NCI-H2227 (cell line): ENCODE measurements at regions not wholly inside any gene's neighbourhood (a gene's known extent, or its start where the extent isn't known, plus 50 kb on each side); places are given as distances from the start of the nearest gene placed in this dataset.

Source experiments
- DNase-seq: peaks from one replicate; lab custom pipeline; 2025; ENCODE audit not compliant: unreplicated experiment; lab: John Stamatoyannopoulos, UW

GRCh38 chr10:128367807-128368206 is 241.6 kb upstream of the MKI67 start:
- DNase-seq: no peak

DNA sequence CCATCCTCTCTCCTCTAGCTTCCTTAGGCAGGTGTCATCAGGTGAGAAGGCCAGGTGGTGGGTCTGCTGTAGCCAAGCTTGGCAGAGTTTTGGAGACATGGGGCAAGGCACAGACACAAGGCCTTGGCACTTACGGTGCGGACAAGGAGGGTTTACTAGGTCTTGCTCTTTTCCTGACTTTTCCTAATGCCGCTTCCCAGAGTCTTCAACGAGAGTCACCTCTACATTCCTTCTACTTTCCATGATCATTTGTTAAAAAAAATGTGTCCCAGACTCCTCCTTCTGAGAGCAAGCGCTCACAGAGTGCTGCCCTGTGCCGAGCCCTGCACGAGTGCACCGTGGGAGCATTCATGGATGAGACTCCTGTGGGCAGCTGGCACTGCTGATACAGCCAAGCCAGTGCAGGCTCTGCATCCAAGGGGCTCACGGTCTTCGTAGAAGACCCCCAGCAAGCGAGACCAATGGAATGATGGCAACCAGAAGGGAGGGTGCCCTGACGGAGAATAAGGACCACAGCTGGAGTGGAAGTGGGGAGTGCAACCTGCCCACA is 243.0 kb upstream of the MKI67 start:
- DNase-seq: no peak

- no peak for DNase-seq
Observed at GRCh38 chr10:128373071-128373749, 247.0 kb upstream of the MKI67 start.

DNA sequence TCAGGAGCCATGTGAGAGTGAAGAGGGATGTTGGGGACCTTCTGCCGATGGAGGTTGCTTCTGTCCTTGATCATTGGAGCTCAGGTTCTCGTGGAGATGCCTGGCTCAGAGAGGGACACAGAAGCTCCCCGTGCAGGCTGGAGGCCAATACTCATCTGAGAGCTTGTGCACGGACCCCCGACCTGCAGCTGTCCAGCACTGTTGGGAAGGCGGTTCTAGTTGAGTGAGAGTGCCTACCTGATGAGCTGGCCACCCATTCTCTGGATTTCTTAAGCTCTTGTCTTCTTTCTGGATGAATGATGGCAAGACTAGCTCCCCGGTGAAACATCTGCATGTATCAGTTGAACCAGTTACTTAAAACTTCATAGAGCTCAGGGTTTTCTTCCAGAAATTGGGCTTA is 247.6 kb upstream of the MKI67 start:
- DNase-seq: no peak

DNA sequence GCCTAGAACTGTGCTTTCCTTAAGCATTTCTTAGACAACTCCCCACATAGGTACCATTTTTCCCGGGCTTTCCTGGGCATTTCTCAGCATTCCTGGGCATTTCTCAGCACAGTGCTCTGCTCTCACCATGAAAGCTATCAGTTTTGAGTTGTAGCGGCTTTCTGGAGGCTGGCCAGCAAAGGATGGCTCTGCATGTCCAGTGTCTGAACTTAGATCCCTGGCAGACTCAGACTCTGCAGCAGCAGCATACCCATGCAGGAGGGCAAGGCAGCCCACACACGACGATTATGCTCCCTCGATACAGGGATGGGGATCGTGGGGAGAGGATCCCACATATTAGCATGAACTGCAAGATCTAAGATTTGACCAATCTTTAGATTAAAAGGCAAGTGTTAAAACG is 248.9 kb upstream of the MKI67 start:
- no peak for DNase-seq

GRCh38 chr10:128377364-128377987 is 251.3 kb upstream of the MKI67 start:
- no peak for DNase-seq

DNA sequence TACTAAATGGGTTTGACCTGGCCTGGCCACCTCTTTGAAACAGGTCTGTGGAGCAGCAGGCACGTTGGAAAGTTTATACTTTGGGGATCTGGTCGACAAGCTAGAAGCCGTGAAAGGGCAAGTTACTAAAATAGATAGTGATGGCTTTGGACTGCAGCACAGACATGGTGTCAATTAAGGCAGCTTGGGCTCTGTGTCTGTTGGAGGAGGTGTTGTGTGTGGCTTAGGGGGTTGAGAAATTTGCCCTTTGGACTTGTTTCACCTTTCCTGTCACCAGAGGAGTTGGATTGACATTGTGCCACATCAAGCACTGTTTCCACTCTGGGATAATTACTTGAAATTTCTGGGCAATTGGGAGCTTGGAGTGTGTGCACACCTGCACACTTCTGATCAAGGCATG is 251.8 kb upstream of the MKI67 start:
- no peak for DNase-seq

DNA sequence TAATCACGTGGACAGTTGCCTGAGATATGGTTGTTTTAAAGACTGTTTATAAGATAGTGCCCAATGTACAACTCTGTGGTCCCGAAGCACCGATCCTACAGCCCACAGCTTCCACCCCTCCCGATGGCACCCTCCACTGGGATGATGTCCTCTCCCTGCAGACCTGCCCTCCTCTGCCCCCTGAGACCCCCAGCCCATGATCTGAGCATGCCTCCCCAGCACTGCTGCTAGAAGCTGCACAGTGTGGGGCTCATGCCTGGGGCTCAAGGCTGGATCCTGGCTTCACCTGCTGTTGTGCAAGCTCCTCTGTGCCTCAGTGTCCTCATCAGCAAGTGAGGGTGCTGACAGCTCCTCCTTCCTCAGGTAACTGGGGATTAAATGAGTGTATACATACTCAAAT is 254.7 kb upstream of the MKI67 start:
- DNase-seq: no peak

DNA sequence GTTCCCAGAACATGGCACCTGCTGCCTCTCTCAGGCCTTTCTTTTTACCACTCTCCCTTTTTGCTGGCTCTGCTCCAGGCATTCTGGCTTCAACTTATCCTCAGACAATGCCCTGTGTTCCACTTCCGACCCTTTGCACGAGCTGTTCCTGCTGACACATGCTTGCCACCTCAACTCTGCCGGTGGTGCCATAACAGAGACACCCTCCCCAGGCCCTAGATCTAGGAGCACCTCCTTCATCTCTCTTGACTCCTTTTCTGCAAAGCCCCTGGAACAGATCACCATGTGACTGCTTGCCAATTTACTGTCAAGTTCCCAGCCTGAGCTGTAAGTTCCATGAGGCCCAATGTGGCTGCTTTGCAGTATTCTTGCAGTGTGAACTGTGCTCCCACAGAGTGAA is 256.0 kb upstream of the MKI67 start:
- DNase-seq: no peak

DNA sequence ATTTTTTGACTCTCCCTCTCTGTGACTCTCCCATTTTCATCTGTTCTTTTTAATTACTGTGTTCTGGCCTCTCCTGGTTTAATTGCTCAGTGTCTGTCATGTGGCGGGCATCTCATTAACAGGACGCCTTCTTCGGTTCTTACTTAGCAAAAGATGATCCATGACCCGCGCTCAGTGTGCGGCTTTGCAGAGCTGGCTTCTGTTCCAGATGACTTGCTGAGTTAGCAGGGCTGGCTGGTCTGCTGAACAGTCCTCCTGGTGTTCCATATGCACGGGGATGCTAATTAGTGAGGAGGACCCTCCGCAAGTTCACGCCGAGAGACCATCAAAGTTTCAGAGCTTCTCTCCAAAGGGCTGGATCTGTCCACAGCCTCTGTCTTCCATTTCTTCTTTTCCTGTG is 258.6 kb upstream of the MKI67 start:
- no peak for DNase-seq

- DNase-seq: no peak
Observed at GRCh38 chr10:128386231-128386630, 260.0 kb upstream of the MKI67 start.

- no peak for DNase-seq
Observed at GRCh38 chr10:128386816-128387604, 260.8 kb upstream of the MKI67 start.

DNA sequence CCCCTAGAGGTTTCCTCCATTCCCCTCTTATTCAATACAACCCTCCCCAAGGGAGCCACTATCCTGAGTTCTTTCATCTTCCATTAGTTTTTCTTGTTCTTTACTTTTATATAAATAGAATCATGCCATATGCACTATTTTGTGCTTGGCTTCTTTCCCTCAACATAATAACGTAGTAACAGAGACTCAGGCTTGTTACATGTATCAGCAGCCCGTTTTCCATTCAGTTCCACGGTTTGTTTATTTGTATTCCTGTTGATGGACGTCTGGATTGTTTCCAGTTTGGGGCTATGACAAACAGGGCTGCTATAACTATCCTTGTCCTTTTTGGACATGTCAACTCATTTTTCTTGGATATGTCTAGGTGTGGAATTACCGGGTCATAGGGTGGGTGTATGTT is 264.4 kb upstream of the MKI67 start:
- no peak for DNase-seq

- DNase-seq: no peak
Observed at GRCh38 chr10:128393546-128393945, 267.3 kb upstream of the MKI67 start.

DNA sequence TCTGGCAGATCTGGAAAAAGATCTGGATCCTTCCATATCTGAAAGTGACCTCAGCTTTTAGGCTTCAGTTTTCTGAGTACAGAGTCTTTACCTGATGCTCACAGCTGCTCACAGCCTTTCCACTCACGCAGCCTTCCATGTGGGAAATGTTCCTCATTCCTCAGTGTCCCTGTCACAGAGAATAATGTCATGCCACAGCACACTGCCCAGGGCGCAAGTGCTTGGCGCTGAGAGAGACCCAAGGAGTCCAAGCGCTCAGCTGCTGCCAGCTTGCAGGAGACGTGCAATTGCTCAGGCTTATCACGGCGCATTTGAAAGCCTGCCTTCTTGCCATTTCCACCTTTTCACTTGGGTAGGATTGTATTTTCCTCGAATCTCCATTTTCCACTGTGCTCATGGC is 271.9 kb upstream of the MKI67 start:
- DNase-seq: no peak

- DNase-seq: no peak
Observed at GRCh38 chr10:128398999-128399398, 272.8 kb upstream of the MKI67 start.

- no peak for DNase-seq
Observed at GRCh38 chr10:128400564-128400963, 274.3 kb upstream of the MKI67 start.

- no peak for DNase-seq
Observed at GRCh38 chr10:128405450-128405849, 279.2 kb upstream of the MKI67 start.

DNA sequence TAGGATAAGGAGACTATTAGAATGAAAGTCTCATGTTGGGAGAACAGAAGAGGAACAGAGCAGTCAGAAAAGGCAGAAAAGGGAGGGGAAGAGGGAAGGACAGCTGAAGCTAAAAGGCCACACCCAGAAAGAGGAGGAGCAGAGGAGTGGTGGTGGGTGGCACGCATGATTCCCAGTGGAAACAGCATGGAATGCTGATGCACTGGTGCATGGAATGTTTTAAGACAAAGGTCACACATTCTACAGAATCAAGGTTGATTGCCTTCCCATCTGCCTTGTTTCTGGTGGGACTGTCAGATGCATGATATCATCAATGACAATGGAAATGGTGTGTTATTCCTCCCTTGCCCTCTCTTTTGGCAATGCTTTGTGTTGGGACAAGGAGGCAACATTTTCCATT is 285.4 kb upstream of the MKI67 start:
- no peak for DNase-seq

DNA sequence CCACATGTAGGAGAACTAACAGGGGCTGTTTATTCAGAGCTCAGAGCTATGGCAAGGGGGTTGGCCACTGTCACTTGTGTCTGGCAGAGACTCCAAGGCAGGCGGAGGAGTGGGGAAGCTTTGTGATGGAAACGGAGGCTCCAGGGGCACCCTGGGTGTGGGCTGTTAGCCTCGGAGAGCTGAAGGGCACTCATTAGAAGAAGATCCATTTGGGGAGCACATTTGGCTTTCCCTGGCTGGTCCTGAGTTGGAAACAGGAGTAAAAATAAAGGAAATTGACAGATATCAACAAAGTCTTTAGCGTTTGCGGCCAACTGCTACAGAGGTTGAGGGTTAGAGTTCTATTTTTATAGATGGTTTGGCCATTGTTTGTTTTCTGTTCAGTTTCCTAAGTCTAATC is 288.3 kb upstream of the MKI67 start:
- DNase-seq: no peak

DNA sequence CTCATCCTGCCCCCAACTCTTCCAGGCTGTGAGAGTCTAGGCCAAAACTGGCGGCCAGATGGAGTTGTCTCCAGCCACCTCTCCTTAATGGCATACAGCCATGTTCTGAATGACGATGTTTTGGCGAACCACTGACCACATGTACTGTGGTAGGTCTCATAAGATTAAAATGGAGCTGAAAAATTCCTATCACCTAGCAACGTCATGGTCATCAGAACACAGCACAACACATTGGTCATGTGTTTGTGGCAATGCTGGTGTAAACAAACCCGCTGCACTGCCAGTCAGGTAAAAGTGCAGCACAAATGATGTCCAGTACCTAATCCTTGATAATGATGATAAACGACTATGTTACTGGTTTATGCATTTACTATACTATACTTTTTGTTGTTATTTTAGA is 290.0 kb upstream of the MKI67 start:
- DNase-seq: no peak

DNA sequence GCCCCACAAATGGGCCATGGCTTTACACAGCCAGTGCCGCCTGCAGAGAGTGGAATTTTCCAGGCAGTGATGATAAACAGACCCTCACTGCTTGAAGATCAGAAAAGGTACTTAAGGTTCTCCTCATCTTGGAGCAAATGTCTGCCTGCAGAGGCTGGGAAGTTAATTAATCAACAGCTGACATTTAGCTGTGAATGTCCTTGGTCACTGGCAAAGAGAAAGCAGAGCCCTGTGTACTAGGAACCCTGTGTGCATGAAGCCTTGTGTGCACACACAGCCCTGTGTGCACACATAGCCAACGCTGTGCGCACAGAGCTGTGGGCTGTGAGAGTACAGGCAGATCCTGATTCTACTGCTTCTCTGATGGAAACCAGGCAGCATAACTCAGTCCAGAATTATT is 291.6 kb upstream of the MKI67 start:
- DNase-seq: no peak
